Caco-2 (cell line): ENCODE measurements at regions not wholly inside any gene's neighbourhood (a gene's known extent, or its start where the extent isn't known, plus 50 kb on each side); places are given as distances from the start of the nearest gene placed in this dataset.

Experiments used
- BruUV-seq: library from RNA; stranded (reverse); fragments of 400-500 nt; replicated peaks from 2 replicates; lab custom pipeline; 2021; lab: Mats Ljungman, UMichigan
- CTCF ChIA-PET: fragments of 300-600 bp; sonication (Branson Sonifier 250); formaldehyde crosslinking; loops from one replicate; lab custom pipeline; 2022; ENCODE audit warnings: antibody characterized with exemption; lab: Charles Lee
- POLR2A ChIA-PET: fragments of 300-600 bp; sonication (Branson Sonifier 250); formaldehyde crosslinking; loops from one replicate; lab custom pipeline; 2022; ENCODE audit warnings: antibody characterized with exemption; lab: Charles Lee
- DNase-seq, 2 experiments: peaks; one replicate each; pipeline versions ENCODE4 v3.0.0 to v3.0.0-alpha.2; 2020 to 2022
- H3K27me3 ChIP-seq: replicated peaks from 2 replicates; pipeline ENCODE4 v1.6.0; 2011; ENCODE audit warnings: low read length; ENCODE audit not compliant: control insufficient read depth, insufficient read depth
- H3K36me3 ChIP-seq: 2 replicates; pipeline ENCODE4 v1.5.1; 2011; ENCODE audit warnings: low read length; ENCODE audit not compliant: control insufficient read depth, insufficient read depth
- H3K4me1 ChIP-seq: fragments of 250-450 bp; sonication (Bioruptor Pico); 2 replicates; pipeline ENCODE4 v1.5.1; 2020; ENCODE audit warnings: mild to moderate bottlenecking
- H3K4me3 ChIP-seq: 2 replicates; pipeline ENCODE4 v1.5.1; 2011; ENCODE audit warnings: low read depth, mild to moderate bottlenecking, control low read depth, low read length
- H3K9me3 ChIP-seq: fragments of 250-450 bp; sonication (Bioruptor Pico); 2 replicates; pipeline ENCODE4 v1.5.1; 2020; ENCODE audit warnings: mild to moderate bottlenecking, moderate library complexity
- H3K27ac Mint-ChIP-seq: one replicate; pipeline ENCODE4 v1.8.0; 2022; ENCODE audit warnings: mixed read lengths; ENCODE audit not compliant: unreplicated experiment
- H3K27me3 Mint-ChIP-seq: one replicate; pipeline ENCODE4 v1.8.0; 2022; ENCODE audit warnings: mixed read lengths; ENCODE audit not compliant: insufficient read depth, unreplicated experiment
- H3K36me3 Mint-ChIP-seq: one replicate; pipeline ENCODE4 v1.8.0; 2022; ENCODE audit warnings: mild to moderate bottlenecking, mixed read lengths; ENCODE audit not compliant: insufficient read depth, unreplicated experiment
- H3K4me1 Mint-ChIP-seq: one replicate; pipeline ENCODE4 v1.8.0; 2022; ENCODE audit warnings: low read depth, mixed read lengths; ENCODE audit not compliant: unreplicated experiment
- H3K4me3 Mint-ChIP-seq: one replicate; pipeline ENCODE4 v1.8.0; 2022; ENCODE audit warnings: mild to moderate bottlenecking, moderate library complexity, mixed read lengths; ENCODE audit not compliant: unreplicated experiment
- H3K9me3 Mint-ChIP-seq: one replicate; pipeline ENCODE4 v1.8.0; 2022; ENCODE audit warnings: mixed read lengths; ENCODE audit not compliant: unreplicated experiment
- CTCF ChIP-seq, 2 experiments: fragments of 200-600 bp in 1 of 2; IDR thresholded peaks; 1 replicate in 1 of 2; 2 replicates in 1 of 2; pipeline versions ENCODE4 v1.5.1 to v1.8.0; 2011 to 2022; ENCODE audit warnings: antibody characterized with exemption in 1 of 2, control low read depth in 1 of 2, inconsistent platforms in 1 of 2, low read depth in 1 of 2, low read length in 1 of 2, mild to moderate bottlenecking in 1 of 2, moderate library complexity in 1 of 2; ENCODE audit not compliant: insufficient read depth in 1 of 2, severe bottlenecking in 1 of 2, unreplicated experiment in 1 of 2
- intact Hi-C: fragments of 100-400 bp; cut with micrococcal nuclease; formaldehyde crosslinking; loops from one replicate; pipeline ENCODE4 v1.10.0; 2022; ENCODE audit not compliant: unreplicated experiment

- POLR2A ChIA-PET = no interaction called here
- intact Hi-C loops = no loop called here
- no peaks in the 10 kb centered on the region for H3K36me3 ChIP-seq
- no peaks in the 10 kb centered on the region for H3K27me3 ChIP-seq
- H3K27ac Mint-ChIP-seq = no peak overlapping the region
- CTCF ChIA-PET = no interaction called here
- H3K9me3 Mint-ChIP-seq = no peaks in the 10 kb centered on the region
- peaks cover 5% of the 10 kb centered on the region for H3K27me3 Mint-ChIP-seq
- no peak for DNase-seq
- H3K4me3 Mint-ChIP-seq = no peak overlapping the region
- H3K9me3 ChIP-seq = no peaks in the 10 kb centered on the region
- H3K4me3 ChIP-seq = no peak overlapping the region
- H3K36me3 Mint-ChIP-seq = no peaks in the 10 kb centered on the region
- TF ChIP-seq CTCF (IDR thresholded peaks at IDR 0.05; ENCODE audit: insufficient read depth in 1 of 2, low read depth in 1 of 2, low read length in 1 of 2, severe bottlenecking in 1 of 2, unreplicated experiment in 1 of 2) = no peak
- no peaks in the 10 kb centered on the region for H3K4me1 Mint-ChIP-seq
- no peaks in the 10 kb centered on the region for H3K4me1 ChIP-seq
- no TSS peak for BruUV-seq
Measured at GRCh38 chr19:32188921-32189320, 156.5 kb upstream of the ZNF507 start.

GRCh38 chr19:32189956-32190706 is 155.3 kb upstream of the ZNF507 start:
- Histone ChIP-seq H3K36me3 (no peaks in the 10 kb centered on the region), H3K9me3 (no peaks in the 10 kb centered on the region), H3K4me3 (no peak overlapping the region), H3K27me3 (no peaks in the 10 kb centered on the region), H3K4me1 (no peaks in the 10 kb centered on the region)
- Mint-ChIP-seq H3K36me3 (no peaks in the 10 kb centered on the region), H3K27me3 (peaks cover 5% of the 10 kb centered on the region), H3K27ac (no peak overlapping the region), H3K4me1 (no peaks in the 10 kb centered on the region), H3K4me3 (no peak overlapping the region), H3K9me3 (no peaks in the 10 kb centered on the region)
- ChIA-PET POLR2A (no interaction called here), CTCF (interaction anchor here (0.7 kb wide), 1 partner anchor 1280 kb away, joined by 3 read pairs; no protein-coding TSS in a partner anchor)
- no peak for TF ChIP-seq CTCF (IDR thresholded peaks at IDR 0.05; ENCODE audit: insufficient read depth in 1 of 2, low read depth in 1 of 2, low read length in 1 of 2, severe bottlenecking in 1 of 2, unreplicated experiment in 1 of 2)
- no TSS peak for BruUV-seq
- no peak for DNase-seq
- intact Hi-C loops = no loop called here

- Mint-ChIP-seq H3K4me3 (no peak overlapping the region), H3K27me3 (peaks cover 8% of the 10 kb centered on the region), H3K27ac (no peak overlapping the region), H3K9me3 (no peaks in the 10 kb centered on the region), H3K36me3 (no peaks in the 10 kb centered on the region), H3K4me1 (no peaks in the 10 kb centered on the region)
- no TSS peak for BruUV-seq
- DNase-seq = no peak
- Histone ChIP-seq H3K9me3 (no peaks in the 10 kb centered on the region), H3K36me3 (no peaks in the 10 kb centered on the region), H3K27me3 (no peaks in the 10 kb centered on the region), H3K4me1 (no peaks in the 10 kb centered on the region), H3K4me3 (no peak overlapping the region)
- POLR2A ChIA-PET = no interaction called here
- intact Hi-C loops = no loop called here
- CTCF ChIA-PET = no interaction called here
- TF ChIP-seq CTCF (IDR thresholded peaks at IDR 0.05; ENCODE audit: insufficient read depth in 1 of 2, low read depth in 1 of 2, low read length in 1 of 2, severe bottlenecking in 1 of 2, unreplicated experiment in 1 of 2) = no peak
Measured at GRCh38 chr19:32191921-32192320, 153.5 kb upstream of the ZNF507 start.
